Right cardiac atrium (tissue), 5 donors: ENCODE measurements at regions not wholly inside any gene's neighbourhood (a gene's known extent, or its start where the extent isn't known, plus 50 kb on each side); places are given as distances from the start of the nearest gene placed in this dataset.

Experiments
- ATAC-seq, 2 donors: fragments of 200-7000 bp; cut with Tn5 transposase; one replicate each; pipeline versions ENCODE4 v1.8.0 to v1.9.1; 2020; ENCODE audit warnings: moderate library complexity in 2 of 2, mild to moderate bottlenecking in 1 of 2
- DNase-seq, 3 donors: peaks; one replicate each; pipeline ENCODE4 v3.0.0-alpha.2; 2020
- H3K27ac ChIP-seq: one replicate; pipeline ENCODE4 v1.5.1; 2013; ENCODE audit warnings: mild to moderate bottlenecking, low read length, control low read depth, moderate library complexity
- H3K27me3 ChIP-seq: one replicate; pipeline ENCODE4 v1.6.1; 2013; ENCODE audit not compliant: control insufficient read depth, insufficient read depth
- H3K4me1 ChIP-seq: one replicate; pipeline ENCODE4 v1.6.1; 2013; ENCODE audit warnings: low read length; ENCODE audit not compliant: control insufficient read depth, insufficient read depth
- H3K4me3 ChIP-seq: one replicate; pipeline ENCODE4 v1.5.1; 2013; ENCODE audit warnings: low read length, control low read depth
- H3K9me3 ChIP-seq: one replicate; pipeline ENCODE4 v1.6.1; 2013; ENCODE audit warnings: low read length; ENCODE audit not compliant: control insufficient read depth
- WGBS: extraction: QIAGEN DNeasy Blood & Tissue Kit; methylation state at CpG from one replicate; pipeline ENCODE4 v1.1.7; 2013; 5-methylcytosine and 5-hydroxymethylcytosine counted together
- intact Hi-C, 4 donors: fragments of 100-400 bp; cut with DNase I; formaldehyde crosslinking; loops; one replicate each; pipeline versions ENCODE4 v1.11.0 to v1.14.0; 2022 to 2023
- donor health status: healthy with polysubstance abuse.
- donor health status: DM: no; HTN: yes; CAD: no.
- donor health status: DM: no; HTN: no; CAD: no.
- donor health status: DM: no; HTN: yes; CAD: no; lungs with severe emphysema.
- donor health status: DM: yes; HTN: yes; CAD: no.

DNA sequence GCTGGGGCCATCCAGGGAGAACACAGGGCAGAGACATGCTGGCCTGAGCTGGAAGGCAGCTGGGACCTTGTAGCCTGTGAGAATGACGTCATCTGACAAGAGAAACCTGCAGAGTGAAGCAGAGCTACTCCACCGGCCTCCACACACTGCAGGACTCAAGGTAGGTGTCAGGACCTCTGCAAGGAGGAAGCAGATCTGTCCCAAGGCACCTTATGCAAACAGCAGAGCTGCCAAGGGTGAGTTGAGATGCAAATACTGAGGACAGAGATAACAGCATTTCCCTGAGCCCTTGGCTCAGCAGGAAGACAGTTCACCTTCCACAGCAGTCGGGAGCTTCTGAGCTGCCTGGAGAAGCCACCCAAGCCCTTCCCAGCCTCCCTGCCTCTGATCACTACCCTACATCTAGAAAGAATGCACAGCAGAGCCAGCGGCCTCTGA is 51.9 kb upstream of the IGSF9B start:
- no peaks in the 10 kb centered on the region for H3K9me3 ChIP-seq
- ATAC-seq = peak; percentile 25 to 43

GRCh38 chr11:134013518-134013917 is 55.4 kb upstream of the JAM3 start:
- H3K4me3 ChIP-seq = no peak overlapping the region
- H3K27ac ChIP-seq = no peak overlapping the region
- no peaks in the 10 kb centered on the region for H3K27me3 ChIP-seq
- no peaks in the 10 kb centered on the region for H3K4me1 ChIP-seq
- intact Hi-C loops = no loop called here
- ATAC-seq (no peak), DNase-seq (no peak)
- no peaks in the 10 kb centered on the region for H3K9me3 ChIP-seq
- WGBS = 63% methylated on average over 4 of the region's 4 CpGs

More for the DNA sequence above, 51.9 kb upstream of the IGSF9B start:
- Histone ChIP-seq H3K4me1 (peaks cover 5% of the 10 kb centered on the region), H3K4me3 (no peak overlapping the region), H3K27ac (no peak overlapping the region), H3K27me3 (no peaks in the 10 kb centered on the region)
- 36% methylated on average over 4 of the region's 4 CpGs for WGBS
- intact Hi-C loops = no loop called here
- DNase-seq = no peak

DNA sequence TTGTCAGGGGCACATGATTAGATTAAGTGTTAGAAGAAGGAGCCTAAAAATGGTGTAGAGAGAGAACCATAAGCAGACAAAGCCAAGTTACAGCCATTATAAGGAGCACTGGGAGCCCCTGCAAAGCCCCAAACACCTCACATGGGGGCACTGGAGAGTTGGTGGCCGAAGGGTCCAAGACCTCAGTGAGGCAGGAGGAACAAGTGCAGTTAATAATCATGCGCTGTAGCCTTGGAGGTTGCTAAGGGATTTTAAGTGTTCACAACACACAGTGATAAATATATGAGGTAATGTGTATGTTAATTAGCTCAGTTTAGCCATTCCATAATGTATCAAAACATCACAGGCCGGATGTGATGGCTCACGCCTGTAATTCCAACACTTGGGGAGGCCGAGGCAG is 54.4 kb upstream of the JAM3 start:
- DNase-seq = peak in 2 of 3 donors; percentile 38 to 69
- Histone ChIP-seq H3K4me3 (no peak overlapping the region), H3K27ac (no peak overlapping the region), H3K4me1 (no peaks in the 10 kb centered on the region), H3K9me3 (no peaks in the 10 kb centered on the region), H3K27me3 (no peaks in the 10 kb centered on the region)
- intact Hi-C loops = no loop called here
- WGBS = 47% methylated on average over 5 of the region's 5 CpGs
- ATAC-seq = peak; percentile 81 to 85

DNA sequence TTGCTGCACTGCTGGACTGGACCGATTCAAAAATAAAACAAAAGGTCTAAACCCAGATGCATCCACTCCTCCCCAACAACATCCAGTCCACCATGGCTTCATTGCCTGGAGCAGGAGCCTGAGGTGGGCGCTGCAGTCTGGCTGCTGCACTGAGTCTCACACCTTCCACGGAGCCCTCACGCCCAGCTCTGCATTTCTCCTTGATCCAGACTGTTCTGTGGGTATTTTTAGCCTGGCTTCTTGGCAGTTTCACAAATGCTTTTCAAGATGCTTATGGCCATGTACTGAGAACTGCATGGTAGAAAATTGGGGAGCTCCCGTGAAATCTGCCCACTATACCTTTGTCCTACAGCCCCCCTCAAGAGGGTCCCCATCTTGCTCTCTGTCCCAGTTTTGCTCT is 53.3 kb upstream of the JAM3 start:
- Histone ChIP-seq H3K9me3 (no peaks in the 10 kb centered on the region), H3K27me3 (no peaks in the 10 kb centered on the region), H3K27ac (no peak overlapping the region), H3K4me1 (no peaks in the 10 kb centered on the region), H3K4me3 (no peak overlapping the region)
- 52% methylated on average over 5 of the region's 5 CpGs for WGBS
- DNase-seq = peak in 1 of 3 donors; percentile 72
- peak; percentile 64 to 75 for ATAC-seq
- intact Hi-C loops = no loop called here

DNA sequence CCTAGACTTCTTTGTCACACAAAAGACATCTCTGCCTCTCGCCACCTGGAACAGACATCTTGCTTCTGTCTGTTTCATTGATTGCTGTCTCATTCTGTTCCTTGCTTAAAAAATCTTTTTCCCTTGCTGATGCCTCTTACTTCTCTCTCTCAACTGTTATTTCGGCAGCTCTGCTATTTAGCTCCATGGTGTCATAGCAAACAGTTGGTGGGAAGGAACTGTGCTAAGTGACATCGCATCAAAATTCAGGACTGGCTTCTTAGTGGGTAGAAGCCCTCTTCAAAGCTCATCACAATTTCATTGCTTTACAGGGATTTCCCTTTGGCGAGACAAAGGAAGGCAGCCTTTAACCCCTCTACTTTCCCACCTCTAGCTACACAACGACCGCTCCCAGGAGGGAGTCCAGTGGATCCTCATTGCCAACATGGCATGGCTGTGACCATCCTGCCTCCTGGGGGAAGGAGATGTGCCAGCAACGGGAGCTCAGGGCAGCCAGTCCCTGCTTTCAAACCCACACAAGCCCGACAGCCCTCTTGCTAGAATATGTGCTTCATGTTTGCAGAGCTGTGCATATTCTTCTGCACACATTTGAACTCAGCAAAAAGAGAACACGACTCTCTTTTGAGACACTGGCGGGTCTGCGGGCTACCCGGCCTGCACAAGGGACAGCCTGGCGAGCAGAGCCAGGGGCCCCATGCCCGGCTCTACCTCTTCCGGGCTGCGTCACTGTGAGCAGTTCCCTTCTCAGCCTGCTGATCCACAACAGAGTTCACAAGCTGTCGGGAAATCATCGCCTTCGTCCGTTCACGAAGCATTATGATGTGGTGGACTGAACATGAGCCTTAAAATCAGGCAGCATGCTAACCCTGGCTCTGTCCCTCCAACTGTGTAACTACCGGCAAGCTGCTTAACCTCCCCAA is 51.1 kb upstream of the JAM3 start:
- no peaks in the 10 kb centered on the region for H3K4me1 ChIP-seq
- no peak overlapping the region for H3K4me3 ChIP-seq
- no peaks in the 10 kb centered on the region for H3K27me3 ChIP-seq
- WGBS = 84% methylated on average over 22 of the region's 22 CpGs
- DNase-seq = no peak
- intact Hi-C loops = no loop called here
- no peaks in the 10 kb centered on the region for H3K9me3 ChIP-seq
- ATAC-seq = no peak
- no peak overlapping the region for H3K27ac ChIP-seq
